ENCODE measurements at regions not wholly inside any gene's neighbourhood (a gene's known extent, or its start where the extent isn't known, plus 50 kb on each side); places are given as distances from the start of the nearest gene placed in this dataset.

GRCh38 chr10:88136712-88137111 is 273.3 kb downstream of the PTEN start:
- TF ChIP-seq CTCF (IDR thresholded peaks at IDR 0.05): no peak
- TF ChIP-seq POLR2AphosphoS5 (IDR thresholded peaks at IDR 0.05): no peak

All from transverse colon (tissue), 4 donors.